H9 (cell line): ENCODE measurements at regions not wholly inside any gene's neighbourhood (a gene's known extent, or its start where the extent isn't known, plus 50 kb on each side); places are given as distances from the start of the nearest gene placed in this dataset.

Source experiments
- DNase-seq: peaks from one replicate; pipeline ENCODE4 v3.0.0-alpha.2; 2017
- H2AFZ ChIP-seq: one replicate; pipeline ENCODE4 v1.6.1; 2013; ENCODE audit warnings: mild to moderate bottlenecking, low read length, control low read depth, moderate library complexity
- H2AK5ac ChIP-seq: 2 replicates; pipeline ENCODE4 v1.6.1; 2013; ENCODE audit warnings: low read length, control low read depth, mixed read lengths; ENCODE audit not compliant: insufficient read length
- H2BK120ac ChIP-seq: one replicate; pipeline ENCODE4 v1.6.1; 2013; ENCODE audit warnings: low read depth, mild to moderate bottlenecking, low read length, control low read depth, inconsistent platforms; ENCODE audit not compliant: poor library complexity, severe bottlenecking
- H2BK12ac ChIP-seq: 2 replicates; pipeline ENCODE4 v1.6.1; 2013; ENCODE audit warnings: low read length, control low read depth, mixed read lengths, low read depth; ENCODE audit not compliant: insufficient read length
- H2BK15ac ChIP-seq: 2 replicates; pipeline ENCODE4 v1.6.1; 2013; ENCODE audit warnings: low read depth, low read length, control low read depth
- H2BK20ac ChIP-seq: one replicate; pipeline ENCODE4 v1.6.1; 2013; ENCODE audit warnings: low read depth, mild to moderate bottlenecking, low read length, control low read depth, inconsistent platforms; ENCODE audit not compliant: poor library complexity, severe bottlenecking
- H2BK5ac ChIP-seq: 2 replicates; pipeline ENCODE4 v1.6.1; 2013; ENCODE audit warnings: low read length, control low read depth, mixed read lengths; ENCODE audit not compliant: insufficient read length
- H3K14ac ChIP-seq: 2 replicates; pipeline ENCODE4 v1.6.1; 2013; ENCODE audit warnings: low read length, control low read depth; ENCODE audit not compliant: insufficient read depth
- H3K18ac ChIP-seq: 2 replicates; pipeline ENCODE4 v1.6.1; 2013; ENCODE audit warnings: low read depth, mild to moderate bottlenecking, mixed read lengths, low read length, control low read depth; ENCODE audit not compliant: insufficient read length
- H3K23ac ChIP-seq: 2 replicates; pipeline ENCODE4 v1.6.1; 2013; ENCODE audit warnings: low read length, control low read depth, mixed read lengths, low read depth; ENCODE audit not compliant: insufficient read length
- H3K23me2 ChIP-seq: 2 replicates; pipeline ENCODE4 v1.6.1; 2013; ENCODE audit warnings: low read depth, mild to moderate bottlenecking, mixed read lengths, low read length, control low read depth; ENCODE audit not compliant: insufficient read length, poor library complexity, severe bottlenecking
- H3K27ac ChIP-seq: 2 replicates; pipeline ENCODE4 v1.5.1; 2013; ENCODE audit warnings: low read length, control low read depth, mixed read lengths, low read depth; ENCODE audit not compliant: insufficient read length
- H3K27me3 ChIP-seq: 2 replicates; pipeline ENCODE4 v1.6.1; 2013; ENCODE audit warnings: low read length, control low read depth, inconsistent platforms; ENCODE audit not compliant: insufficient read depth
- H3K4ac ChIP-seq: 2 replicates; pipeline ENCODE4 v1.6.1; 2013; ENCODE audit warnings: low read depth, mild to moderate bottlenecking, control low read depth, inconsistent platforms, low read length, moderate library complexity
- H3K4me1 ChIP-seq: 2 replicates; pipeline ENCODE4 v1.6.1; 2013; ENCODE audit warnings: low read length, control low read depth, inconsistent platforms; ENCODE audit not compliant: insufficient read depth
- H3K4me2 ChIP-seq: 2 replicates; pipeline ENCODE4 v1.6.1; 2013; ENCODE audit warnings: low read length, control low read depth, mixed read lengths; ENCODE audit not compliant: insufficient read length, insufficient read depth
- H3K56ac ChIP-seq: 2 replicates; pipeline ENCODE4 v1.6.1; 2013; ENCODE audit warnings: low read depth, mild to moderate bottlenecking, mixed read lengths, low read length, control low read depth; ENCODE audit not compliant: insufficient read length
- H3K79me1 ChIP-seq: 2 replicates; pipeline ENCODE4 v1.6.1; 2013; ENCODE audit warnings: low read depth, mild to moderate bottlenecking, moderate library complexity, low read length, control low read depth, inconsistent platforms; ENCODE audit not compliant: insufficient read depth, poor library complexity, severe bottlenecking
- H3K79me2 ChIP-seq: 2 replicates; pipeline ENCODE4 v1.6.1; 2013; ENCODE audit warnings: low read length, control low read depth, inconsistent platforms; ENCODE audit not compliant: insufficient read depth
- H3K9ac ChIP-seq: 2 replicates; pipeline ENCODE4 v1.6.1; 2013; ENCODE audit warnings: low read length, control low read depth, mixed read lengths; ENCODE audit not compliant: insufficient read length; ENCODE audit errors: extremely low read depth
- H3K9me3 ChIP-seq: one replicate; pipeline ENCODE4 v1.6.1; 2013; ENCODE audit warnings: low read depth, low read length, inconsistent platforms; ENCODE audit not compliant: control insufficient read depth
- H3T11ph ChIP-seq: one replicate; pipeline ENCODE4 v1.6.1; 2013; ENCODE audit warnings: mild to moderate bottlenecking, low read length, control low read depth, inconsistent platforms
- H4K20me1 ChIP-seq: one replicate; pipeline ENCODE4 v1.6.1; 2013; ENCODE audit not compliant: control insufficient read depth, insufficient read length, insufficient read depth
- H4K5ac ChIP-seq: 2 replicates; pipeline ENCODE4 v1.6.1; 2013; ENCODE audit warnings: low read depth, mild to moderate bottlenecking, mixed read lengths, low read length, control low read depth; ENCODE audit not compliant: insufficient read length
- H4K8ac ChIP-seq: replicated peaks from 2 replicates; pipeline ENCODE4 v1.6.1; 2013; ENCODE audit warnings: low read length, control low read depth, mixed read lengths, low read depth; ENCODE audit not compliant: insufficient read length
- H4K91ac ChIP-seq: 2 replicates; pipeline ENCODE4 v1.6.1; 2013; ENCODE audit warnings: low read depth, mild to moderate bottlenecking, moderate library complexity, mixed read lengths, low read length, control low read depth; ENCODE audit not compliant: insufficient read length
- H3K27ac Mint-ChIP-seq, 3 experiments: 2 replicates in 2 of 3; 3 replicates in 1 of 3; pipeline ENCODE4 v1.8.0; 2020 to 2021; ENCODE audit warnings: mixed read lengths in 3 of 3, mild to moderate bottlenecking in 1 of 3, moderate library complexity in 1 of 3
- H3K27me3 Mint-ChIP-seq: 2 replicates; pipeline ENCODE4 v1.8.0; 2021; ENCODE audit warnings: low read depth, mild to moderate bottlenecking, moderate library complexity, mixed read lengths
- H3K36me3 Mint-ChIP-seq, 3 experiments: 2 replicates in 2 of 3; 3 replicates in 1 of 3; pipeline ENCODE4 v1.8.0; 2020 to 2021; ENCODE audit warnings: low read depth in 3 of 3, mixed read lengths in 3 of 3; ENCODE audit not compliant: insufficient read depth in 1 of 3
- H3K4me1 Mint-ChIP-seq, 2 experiments: 2 replicates each; pipeline ENCODE4 v1.8.0; 2020; ENCODE audit warnings: mixed read lengths in 2 of 2
- H3K4me3 Mint-ChIP-seq, 2 experiments: 2 replicates in 1 of 2; 3 replicates in 1 of 2; pipeline ENCODE4 v1.8.0; 2020 to 2021; ENCODE audit warnings: mild to moderate bottlenecking in 2 of 2, mixed read lengths in 2 of 2, moderate library complexity in 1 of 2
- H3K9me3 Mint-ChIP-seq, 2 experiments: 2 replicates in 1 of 2; 3 replicates in 1 of 2; pipeline ENCODE4 v1.8.0; 2020; ENCODE audit warnings: mild to moderate bottlenecking in 2 of 2, mixed read lengths in 2 of 2, moderate library complexity in 1 of 2
- WGBS: extraction: QIAGEN DNeasy Blood & Tissue Kit; methylation state at CpG from one replicate; pipeline ENCODE4 v1.1.7; 2013; ENCODE audit warnings: missing lambda C conversion rate, low lambda C conversion rate, mixed read lengths; ENCODE audit not compliant: insufficient read length; ENCODE audit errors: extremely low coverage; 5-methylcytosine and 5-hydroxymethylcytosine counted together
- TF ChIP-seq, protein P1 (sequence below): fragments of 200-600 bp; sonication (generic); conservative IDR thresholded peaks from 3 replicates; pipeline ENCODE4 v1.8.0; 2021; ENCODE audit warnings: antibody characterized with exemption, mild to moderate bottlenecking

- H3K18ac ChIP-seq: no peak overlapping the region
- no peak overlapping the region for H3K4me2 ChIP-seq
- no peak overlapping the region for H3K4me3 Mint-ChIP-seq
- H3K27ac Mint-ChIP-seq: no peak overlapping the region
- H3K4me1 ChIP-seq: no peaks in the 10 kb centered on the region
- H2BK20ac ChIP-seq: no peak overlapping the region
- no peaks in the 10 kb centered on the region for H3K27me3 ChIP-seq
- no peaks in the 10 kb centered on the region for H3K23me2 ChIP-seq
- no peak overlapping the region for H4K8ac ChIP-seq
- DNase-seq: no peak
- no peaks in the 10 kb centered on the region for H4K20me1 ChIP-seq
- no peak overlapping the region for H2BK15ac ChIP-seq
- H3K79me1 ChIP-seq: no peaks in the 10 kb centered on the region
- no peak overlapping the region for H3K23ac ChIP-seq
- no peaks in the 10 kb centered on the region for H3K9me3 ChIP-seq
- no peaks in the 10 kb centered on the region for H3K79me2 ChIP-seq
- WGBS: no CpG with 5 or more reads among the region's 4 CpGs
- no peak overlapping the region for H2BK5ac ChIP-seq
- no peak overlapping the region for H2BK12ac ChIP-seq
- H3K56ac ChIP-seq: no peak overlapping the region
- no peak overlapping the region for H4K5ac ChIP-seq
- no peaks in the 10 kb centered on the region; the same call in 1 of the 2 replicates for H3K27me3 Mint-ChIP-seq
- no peaks in the 10 kb centered on the region for H3K36me3 Mint-ChIP-seq
- no peak overlapping the region for H3K27ac ChIP-seq
- H4K91ac ChIP-seq: no peak overlapping the region
- TF ChIP-seq, protein P1, sequence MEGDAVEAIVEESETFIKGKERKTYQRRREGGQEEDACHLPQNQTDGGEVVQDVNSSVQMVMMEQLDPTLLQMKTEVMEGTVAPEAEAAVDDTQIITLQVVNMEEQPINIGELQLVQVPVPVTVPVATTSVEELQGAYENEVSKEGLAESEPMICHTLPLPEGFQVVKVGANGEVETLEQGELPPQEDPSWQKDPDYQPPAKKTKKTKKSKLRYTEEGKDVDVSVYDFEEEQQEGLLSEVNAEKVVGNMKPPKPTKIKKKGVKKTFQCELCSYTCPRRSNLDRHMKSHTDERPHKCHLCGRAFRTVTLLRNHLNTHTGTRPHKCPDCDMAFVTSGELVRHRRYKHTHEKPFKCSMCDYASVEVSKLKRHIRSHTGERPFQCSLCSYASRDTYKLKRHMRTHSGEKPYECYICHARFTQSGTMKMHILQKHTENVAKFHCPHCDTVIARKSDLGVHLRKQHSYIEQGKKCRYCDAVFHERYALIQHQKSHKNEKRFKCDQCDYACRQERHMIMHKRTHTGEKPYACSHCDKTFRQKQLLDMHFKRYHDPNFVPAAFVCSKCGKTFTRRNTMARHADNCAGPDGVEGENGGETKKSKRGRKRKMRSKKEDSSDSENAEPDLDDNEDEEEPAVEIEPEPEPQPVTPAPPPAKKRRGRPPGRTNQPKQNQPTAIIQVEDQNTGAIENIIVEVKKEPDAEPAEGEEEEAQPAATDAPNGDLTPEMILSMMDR: no peak
- no peak overlapping the region for H3T11ph ChIP-seq
- H2BK120ac ChIP-seq: no peak overlapping the region
- H3K4ac ChIP-seq: no peak overlapping the region
- no peak overlapping the region for H3K14ac ChIP-seq
- H3K9ac ChIP-seq: no peak overlapping the region
- H3K4me1 Mint-ChIP-seq: no peaks in the 10 kb centered on the region
- no peak overlapping the region for H2AFZ ChIP-seq
- H2AK5ac ChIP-seq: no peak overlapping the region
- H3K9me3 Mint-ChIP-seq: no peaks in the 10 kb centered on the region
Measured at GRCh38 chr1:219477861-219478260, 135.0 kb downstream of the ZC3H11B start.
